ENCODE measurements at regions not wholly inside any gene's neighbourhood (a gene's known extent, or its start where the extent isn't known, plus 50 kb on each side); places are given as distances from the start of the nearest gene placed in this dataset.

- TF ChIP-seq POLR2A (IDR thresholded peaks at IDR 0.05; ENCODE audit: low read depth, low read length): no peak
- TF ChIP-seq TAF1 (IDR thresholded peaks at IDR 0.05; ENCODE audit: low read depth, low read length): no peak
These were observed 84.8 kb upstream of the PAM start for GRCh38 chr5:102670224-102670836.
